NCI-H1092 treated with DMSO at 0.1 percent for 48 hours (cell line): ENCODE measurements at regions not wholly inside any gene's neighbourhood (a gene's known extent, or its start where the extent isn't known, plus 50 kb on each side); places are given as distances from the start of the nearest gene placed in this dataset.

Experiments
- DNase-seq: peaks from one replicate; lab custom pipeline; 2025; lab: John Stamatoyannopoulos, UW

GRCh38 chr6:16852671-16853070 lies 91.4 kb upstream of the ATXN1 start:
- DNase-seq, result no peak

- DNase-seq, result no peak
Observed at GRCh38 chr6:16851758-16852157, 90.5 kb upstream of the ATXN1 start.

- DNase-seq, result no peak
Observed at GRCh38 chr6:16851044-16851540, 89.8 kb upstream of the ATXN1 start.

GRCh38 chr6:16850681-16851026 lies 89.4 kb upstream of the ATXN1 start:
- DNase-seq, result no peak

GRCh38 chr6:16849988-16850680 lies 88.9 kb upstream of the ATXN1 start:
- no peak for DNase-seq

GRCh38 chr6:16849280-16849987 lies 88.2 kb upstream of the ATXN1 start:
- no peak for DNase-seq

GRCh38 chr6:16846399-16846778 lies 85.1 kb upstream of the ATXN1 start:
- no peak for DNase-seq

- DNase-seq, result no peak
Observed at GRCh38 chr6:16844183-16844582, 82.9 kb upstream of the ATXN1 start.

GRCh38 chr6:16842676-16843075 lies 81.4 kb upstream of the ATXN1 start:
- no peak for DNase-seq

- no peak for DNase-seq
Observed at GRCh38 chr6:16841241-16841640, 80.0 kb upstream of the ATXN1 start.

GRCh38 chr6:16840725-16841124 lies 79.5 kb upstream of the ATXN1 start:
- DNase-seq, result no peak

- no peak for DNase-seq
Observed at GRCh38 chr6:16840291-16840690, 79.0 kb upstream of the ATXN1 start.

GRCh38 chr6:16839631-16840179 lies 78.4 kb upstream of the ATXN1 start:
- DNase-seq, result no peak

GRCh38 chr6:16837217-16837972 lies 76.1 kb upstream of the ATXN1 start:
- no peak for DNase-seq

GRCh38 chr6:16836144-16836981 lies 75.1 kb upstream of the ATXN1 start:
- DNase-seq, result no peak

GRCh38 chr6:16834242-16834641 lies 73.0 kb upstream of the ATXN1 start:
- no peak for DNase-seq

GRCh38 chr6:16832721-16833120 lies 71.5 kb upstream of the ATXN1 start:
- DNase-seq, result no peak

- no peak for DNase-seq
Observed at GRCh38 chr6:16832043-16832567, 70.8 kb upstream of the ATXN1 start.

- no peak for DNase-seq
Observed at GRCh38 chr6:16831136-16831535, 69.9 kb upstream of the ATXN1 start.

GRCh38 chr6:16828058-16828457 lies 66.8 kb upstream of the ATXN1 start:
- no peak for DNase-seq

GRCh38 chr6:16827627-16828026 lies 66.4 kb upstream of the ATXN1 start:
- no peak for DNase-seq

GRCh38 chr6:16825784-16826183 lies 64.5 kb upstream of the ATXN1 start:
- no peak for DNase-seq
